T-helper 2 cell treated with Interferon-gamma antibody and Interleukin-4, amounts not matched to agents 5 μg/mL and 100 μg/mL, for 36 hours (primary cell): ENCODE measurements at regions not wholly inside any gene's neighbourhood (a gene's known extent, or its start where the extent isn't known, plus 50 kb on each side); places are given as distances from the start of the nearest gene placed in this dataset.

Source experiments
- DNase-seq: peaks from one replicate; pipeline ENCODE4 v3.0.0; 2021; ENCODE audit warnings: low spot score
- H3K27ac Mint-ChIP-seq: one replicate; pipeline ENCODE4 v1.8.0; 2021; ENCODE audit warnings: mild to moderate bottlenecking, mixed read lengths
- H3K27me3 Mint-ChIP-seq: one replicate; pipeline ENCODE4 v1.8.0; 2021; ENCODE audit warnings: low read depth, mixed read lengths
- H3K36me3 Mint-ChIP-seq: one replicate; pipeline ENCODE4 v1.8.0; 2021; ENCODE audit warnings: low read depth, mixed read lengths
- H3K4me1 Mint-ChIP-seq: one replicate; pipeline ENCODE4 v1.8.0; 2021; ENCODE audit warnings: low read depth, mixed read lengths
- H3K4me3 Mint-ChIP-seq: one replicate; pipeline ENCODE4 v1.8.0; 2022; ENCODE audit warnings: mild to moderate bottlenecking, moderate library complexity, mixed read lengths
- H3K9me3 Mint-ChIP-seq: one replicate; pipeline ENCODE4 v1.8.0; 2021; ENCODE audit warnings: mixed read lengths

- Mint-ChIP-seq H3K27me3 (peaks cover 11% of the 10 kb centered on the region), H3K27ac (no peak overlapping the region), H3K36me3 (no peaks in the 10 kb centered on the region), H3K4me3 (no peak overlapping the region), H3K4me1 (no peaks in the 10 kb centered on the region), H3K9me3 (no peaks in the 10 kb centered on the region)
- no peak for DNase-seq
Observed at GRCh38 chr1:199336745-199337640, 690.5 kb upstream of the NR5A2 start.

DNA sequence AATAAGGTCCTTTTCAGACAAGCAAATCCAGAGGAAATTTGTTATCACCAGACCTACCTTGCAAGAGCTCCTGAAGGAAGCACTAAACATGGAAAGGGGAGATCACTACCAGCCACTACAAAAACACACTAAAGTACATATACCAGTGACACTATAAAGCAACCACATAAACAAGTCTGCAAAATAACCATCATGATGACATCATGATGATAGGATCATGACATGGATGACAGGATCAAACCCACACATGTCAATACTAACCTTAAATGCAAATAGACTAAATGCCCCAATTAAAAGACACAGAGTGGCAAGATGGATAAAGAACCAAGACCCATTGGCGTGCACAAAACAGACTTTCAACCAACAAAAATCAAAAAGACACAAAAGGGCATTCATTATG, 688.8 kb upstream of the NR5A2 start:
- Mint-ChIP-seq H3K4me1 (no peaks in the 10 kb centered on the region), H3K27me3 (peaks cover 16% of the 10 kb centered on the region), H3K36me3 (no peaks in the 10 kb centered on the region), H3K9me3 (no peaks in the 10 kb centered on the region), H3K4me3 (no peak overlapping the region), H3K27ac (no peak overlapping the region)
- no peak for DNase-seq

DNA sequence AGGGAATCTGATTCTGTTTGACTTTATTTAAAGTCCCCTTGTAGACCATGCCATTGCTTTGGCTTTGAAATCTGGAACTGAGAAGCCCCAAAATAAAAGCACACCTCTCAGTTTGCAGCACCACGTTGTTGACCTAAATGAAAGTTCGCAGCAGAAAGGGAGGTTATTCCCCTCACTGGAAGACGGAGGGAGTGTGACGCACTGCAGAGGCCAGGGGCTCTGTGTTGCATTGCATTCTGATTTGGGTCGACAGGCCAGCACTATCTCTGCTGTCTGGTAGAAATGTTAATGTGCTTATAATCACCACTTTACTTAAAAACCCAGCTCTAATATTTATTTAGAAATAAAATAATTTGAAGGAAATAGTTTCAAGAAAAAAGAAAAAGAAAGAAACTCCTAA, 675.2 kb upstream of the NR5A2 start:
- Mint-ChIP-seq H3K4me3 (no peak overlapping the region), H3K27ac (no peak overlapping the region), H3K36me3 (no peaks in the 10 kb centered on the region), H3K4me1 (no peaks in the 10 kb centered on the region), H3K9me3 (peaks cover 3% of the 10 kb centered on the region), H3K27me3 (no peaks in the 10 kb centered on the region)
- DNase-seq = no peak

GRCh38 chr1:199353906-199354305, 673.6 kb upstream of the NR5A2 start:
- Mint-ChIP-seq H3K27ac (no peak overlapping the region), H3K36me3 (no peaks in the 10 kb centered on the region), H3K9me3 (peaks cover 2% of the 10 kb centered on the region), H3K27me3 (no peaks in the 10 kb centered on the region), H3K4me3 (no peak overlapping the region), H3K4me1 (no peaks in the 10 kb centered on the region)
- no peak for DNase-seq

DNA sequence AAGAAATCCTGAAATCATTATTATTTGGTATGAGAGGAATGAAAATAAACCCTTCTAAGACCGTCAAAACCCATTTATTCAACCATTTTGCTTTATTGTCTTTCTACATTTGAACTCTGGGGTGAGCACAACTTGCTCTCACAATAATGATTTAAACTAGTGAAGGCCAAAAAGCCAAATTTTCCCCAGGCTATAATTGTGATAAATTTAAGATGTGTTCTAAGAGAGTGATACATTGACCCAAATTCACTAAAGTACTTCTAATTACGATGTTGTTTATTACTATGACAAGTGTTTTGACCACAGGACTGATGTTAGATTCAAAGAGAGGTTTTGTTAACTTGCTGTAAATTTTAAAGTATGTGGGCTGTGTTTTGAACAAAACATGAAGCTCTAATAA, 670.9 kb upstream of the NR5A2 start:
- Mint-ChIP-seq H3K4me1 (no peaks in the 10 kb centered on the region), H3K36me3 (no peaks in the 10 kb centered on the region), H3K4me3 (no peak overlapping the region), H3K27me3 (no peaks in the 10 kb centered on the region), H3K27ac (no peak overlapping the region), H3K9me3 (no peaks in the 10 kb centered on the region)
- DNase-seq = no peak

DNA sequence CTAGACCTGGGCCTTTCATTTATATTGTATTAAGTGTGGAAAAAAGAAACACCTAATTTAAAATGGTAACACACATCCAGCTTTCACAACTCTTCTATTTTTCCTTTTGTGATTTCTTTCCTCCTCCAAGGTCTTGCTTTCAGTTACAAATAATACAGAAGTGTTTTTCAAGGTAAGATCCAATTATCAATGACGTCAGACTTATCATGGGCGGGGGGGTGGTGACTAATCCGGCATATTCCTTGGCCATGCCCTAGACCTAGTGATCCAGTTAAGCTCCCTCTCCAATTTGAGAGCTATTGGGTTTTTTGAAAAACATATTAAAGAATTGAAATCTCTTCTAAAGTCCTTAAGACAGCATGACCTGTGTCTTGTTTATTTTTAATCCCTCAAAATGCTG, 669.9 kb upstream of the NR5A2 start:
- Mint-ChIP-seq H3K27me3 (no peaks in the 10 kb centered on the region), H3K4me3 (no peak overlapping the region), H3K4me1 (no peaks in the 10 kb centered on the region), H3K36me3 (no peaks in the 10 kb centered on the region), H3K27ac (no peak overlapping the region), H3K9me3 (no peaks in the 10 kb centered on the region)
- no peak for DNase-seq

DNA sequence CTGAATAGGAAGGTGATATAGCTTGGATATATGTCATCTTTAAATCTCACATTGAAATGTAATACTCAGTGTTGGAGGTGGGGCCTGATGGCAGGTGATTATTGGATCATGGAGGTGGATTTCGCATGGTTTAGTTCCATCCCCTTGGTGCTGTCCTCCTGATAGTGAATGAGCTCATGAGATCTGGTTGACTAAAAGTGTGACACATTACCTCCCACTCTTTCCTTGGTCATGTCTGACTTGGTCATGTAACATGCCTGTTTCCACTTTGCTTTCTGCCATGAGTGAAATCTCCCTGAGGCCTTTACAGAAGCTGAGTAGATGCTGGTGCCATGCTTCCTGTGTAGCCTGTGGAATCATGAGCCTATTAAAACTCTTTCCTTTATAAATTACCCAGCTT, 664.5 kb upstream of the NR5A2 start:
- no peak for DNase-seq
- Mint-ChIP-seq H3K27ac (no peak overlapping the region), H3K4me1 (no peaks in the 10 kb centered on the region), H3K27me3 (no peaks in the 10 kb centered on the region), H3K9me3 (no peaks in the 10 kb centered on the region), H3K4me3 (no peak overlapping the region), H3K36me3 (no peaks in the 10 kb centered on the region)

GRCh38 chr1:199373139-199373538, 654.4 kb upstream of the NR5A2 start:
- Mint-ChIP-seq H3K36me3 (no peaks in the 10 kb centered on the region), H3K27ac (no peak overlapping the region), H3K4me3 (no peak overlapping the region), H3K4me1 (no peaks in the 10 kb centered on the region), H3K27me3 (peaks cover 5% of the 10 kb centered on the region), H3K9me3 (no peaks in the 10 kb centered on the region)
- no peak for DNase-seq

- Mint-ChIP-seq H3K9me3 (no peaks in the 10 kb centered on the region), H3K27me3 (peaks cover 5% of the 10 kb centered on the region), H3K4me1 (no peaks in the 10 kb centered on the region), H3K27ac (no peak overlapping the region), H3K36me3 (no peaks in the 10 kb centered on the region), H3K4me3 (no peak overlapping the region)
- no peak for DNase-seq
Observed at GRCh38 chr1:199377211-199377610, 650.3 kb upstream of the NR5A2 start.

DNA sequence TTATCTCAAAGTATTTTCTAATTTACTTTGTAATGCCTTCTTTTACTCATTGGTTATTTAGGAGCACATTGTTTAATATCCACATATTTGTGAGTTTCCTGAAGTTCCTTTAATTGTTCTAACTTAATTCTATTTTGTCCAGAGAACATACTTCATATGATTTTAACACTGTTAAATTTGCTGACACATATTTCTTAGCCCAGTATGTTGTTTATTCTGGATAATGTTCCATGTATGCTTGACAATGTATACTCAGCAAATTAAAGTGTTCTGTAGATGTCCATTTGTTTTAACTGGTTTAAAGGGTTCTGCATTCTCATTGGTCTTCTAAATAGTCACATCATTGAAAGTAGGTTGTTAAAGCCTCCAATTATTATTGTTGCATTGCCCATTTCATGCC, 643.7 kb upstream of the NR5A2 start:
- Mint-ChIP-seq H3K4me3 (no peak overlapping the region), H3K36me3 (no peaks in the 10 kb centered on the region), H3K27me3 (no peaks in the 10 kb centered on the region), H3K9me3 (no peaks in the 10 kb centered on the region), H3K4me1 (no peaks in the 10 kb centered on the region), H3K27ac (no peak overlapping the region)
- DNase-seq = no peak

- no peak for DNase-seq
- H3K36me3 Mint-ChIP-seq = no peaks in the 10 kb centered on the region
- no peak overlapping the region for H3K27ac Mint-ChIP-seq
- H3K27me3 Mint-ChIP-seq = peaks cover 5% of the 10 kb centered on the region
- peaks cover 2% of the 10 kb centered on the region for H3K4me1 Mint-ChIP-seq
- H3K4me3 Mint-ChIP-seq = no peak overlapping the region
- peaks cover 2% of the 10 kb centered on the region for H3K9me3 Mint-ChIP-seq
Observed at GRCh38 chr1:199394856-199395255, 632.7 kb upstream of the NR5A2 start.

DNA sequence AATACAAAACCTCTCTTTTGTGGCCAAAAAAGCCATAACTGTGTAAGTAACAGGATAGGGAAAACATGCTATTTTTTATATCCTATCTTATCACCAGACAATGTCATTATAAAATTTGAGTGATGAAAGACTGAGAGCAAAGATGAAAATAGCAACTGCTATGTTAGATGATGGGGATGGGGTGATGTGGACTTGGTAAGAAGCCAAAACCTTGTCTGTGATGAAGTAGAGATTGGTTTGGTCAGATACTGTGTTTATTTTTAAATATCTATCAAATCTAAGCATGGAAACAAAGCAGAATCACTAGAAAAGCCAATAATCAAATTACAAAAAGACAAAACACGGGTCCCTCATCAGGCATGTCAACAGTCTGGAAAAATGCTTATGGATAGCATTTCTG, 631.1 kb upstream of the NR5A2 start:
- Mint-ChIP-seq H3K36me3 (no peaks in the 10 kb centered on the region), H3K27ac (no peak overlapping the region), H3K4me1 (peaks cover 7% of the 10 kb centered on the region), H3K4me3 (no peak overlapping the region), H3K27me3 (peaks cover 5% of the 10 kb centered on the region), H3K9me3 (no peaks in the 10 kb centered on the region)
- DNase-seq = no peak

- Mint-ChIP-seq H3K27ac (no peak overlapping the region), H3K9me3 (no peaks in the 10 kb centered on the region), H3K27me3 (peaks cover 8% of the 10 kb centered on the region), H3K4me1 (peaks cover 7% of the 10 kb centered on the region), H3K4me3 (no peak overlapping the region), H3K36me3 (no peaks in the 10 kb centered on the region)
- DNase-seq = no peak
Observed at GRCh38 chr1:199399996-199400724, 627.4 kb upstream of the NR5A2 start.

GRCh38 chr1:199403531-199404116, 623.9 kb upstream of the NR5A2 start:
- no peak for DNase-seq
- Mint-ChIP-seq H3K36me3 (no peaks in the 10 kb centered on the region), H3K9me3 (no peaks in the 10 kb centered on the region), H3K4me1 (peaks cover 7% of the 10 kb centered on the region), H3K27ac (no peak overlapping the region), H3K4me3 (no peak overlapping the region), H3K27me3 (peaks cover 8% of the 10 kb centered on the region)
